ENCODE measurements at regions not wholly inside any gene's neighbourhood (a gene's known extent, or its start where the extent isn't known, plus 50 kb on each side); places are given as distances from the start of the nearest gene placed in this dataset.

- no peak for FAIRE-seq
- intact Hi-C loops (cut with micrococcal nuclease; ENCODE audit: unreplicated experiment): no loop called here
- CTCF ChIA-PET: interaction anchor here (1.0 to 1.4 kb wide), 2 partner anchors 11 to 62 kb away, joined by 4 read pairs; no protein-coding TSS in a partner anchor
Measured at GRCh38 chr2:42920446-42921146, 128.2 kb upstream of the HAAO start.

More at GRCh38 chr2:42920446-42921146, 128.2 kb upstream of the HAAO start:
- no peaks in the 10 kb centered on the region for H3K36me3 ChIP-seq (ENCODE audit: control insufficient read depth in 2 of 2, insufficient read depth in 2 of 2, low read length in 1 of 2)
- POLR2A ChIA-PET: no interaction called here
- no peaks in the 10 kb centered on the region; the same call in 1 of the 2 replicates for H3K4me1 ChIP-seq (ENCODE audit: control insufficient read depth, insufficient read depth, low read length)
- no peak for TF ChIP-seq HDGF (IDR thresholded peaks at IDR 0.05)
- peak in 1 of 2 experiments; percentile 18; a peak in 1 of 4 replicates for TF ChIP-seq BHLHE40 (IDR thresholded peaks at IDR 0.05; ENCODE audit: borderline replicate concordance in 1 of 2, low read depth in 2 of 2, low read length in 1 of 2)
- TF ChIP-seq ELK1 (IDR thresholded peaks at IDR 0.05; ENCODE audit: low read depth, low read length): no peak
- H3K4me2 ChIP-seq (ENCODE audit: control insufficient read depth, insufficient read depth): no peak overlapping the region
- no peak overlapping the region for H2AFZ ChIP-seq (ENCODE audit: control insufficient read depth, low read depth, low read length)
- H3K4me3 ChIP-seq: no peak overlapping the region
- no peaks in the 10 kb centered on the region for H3K27me3 ChIP-seq (replicated peaks in 1 of 2; ENCODE audit: control insufficient read depth in 2 of 2, insufficient read depth in 2 of 2, low read length in 1 of 2)
- RAD21 ChIA-PET (ENCODE audit: unreplicated experiment): interaction anchor here (0.5 to 1.3 kb wide), 3 partner anchors 13 to 61 kb away, joined by 3 read pairs; no protein-coding TSS in a partner anchor
- H3K9me3 ChIP-seq (replicated peaks; ENCODE audit: control insufficient read depth, insufficient read depth, low read length): no peaks in the 10 kb centered on the region
- no peak overlapping the region for H3K9ac ChIP-seq (ENCODE audit: control insufficient read depth, insufficient read depth, low read length)
- WGBS (ENCODE audit: insufficient coverage, insufficient replicate concordance, low lambda C conversion rate, missing lambda C conversion rate): 23% methylated on average over 15 of the region's 15 CpGs
- H3K79me2 ChIP-seq (ENCODE audit: control insufficient read depth, insufficient read depth, low read length): no peaks in the 10 kb centered on the region
- peak; percentile 33; the same call in 2 of the 3 replicates for ATAC-seq
- SMC1A ChIA-PET (ENCODE audit: uncharacterized antibody, unreplicated experiment): interaction anchor here (0.6 to 1.3 kb wide), 4 partner anchors 20 to 61 kb away, joined by 3 read pairs; no protein-coding TSS in a partner anchor
- H3K27ac ChIP-seq (ENCODE audit: control insufficient read depth, insufficient read depth): no peak overlapping the region
- no peaks in the 10 kb centered on the region for H4K20me1 ChIP-seq (ENCODE audit: control insufficient read depth, insufficient read depth)
- in situ Hi-C loops (cut with MboI): no loop called here
- BruUV-seq (replicated peaks): no TSS peak
- no peak for DNase-seq (ENCODE audit: low read depth, low spot score)
